GOT3 (cell line): ENCODE measurements at regions not wholly inside any gene's neighbourhood (a gene's known extent, or its start where the extent isn't known, plus 50 kb on each side); places are given as distances from the start of the nearest gene placed in this dataset.
"Not testable (repeated sequence)": the region's sequence is repeated elsewhere in the genome, so short reads cannot be mapped to it uniquely, and the experiment has no call there.

ENCODE experiments used
- DNase-seq: peaks from one replicate; lab custom pipeline; 2025; ENCODE audit warnings: mixed read lengths; lab: John Stamatoyannopoulos, UW

DNA sequence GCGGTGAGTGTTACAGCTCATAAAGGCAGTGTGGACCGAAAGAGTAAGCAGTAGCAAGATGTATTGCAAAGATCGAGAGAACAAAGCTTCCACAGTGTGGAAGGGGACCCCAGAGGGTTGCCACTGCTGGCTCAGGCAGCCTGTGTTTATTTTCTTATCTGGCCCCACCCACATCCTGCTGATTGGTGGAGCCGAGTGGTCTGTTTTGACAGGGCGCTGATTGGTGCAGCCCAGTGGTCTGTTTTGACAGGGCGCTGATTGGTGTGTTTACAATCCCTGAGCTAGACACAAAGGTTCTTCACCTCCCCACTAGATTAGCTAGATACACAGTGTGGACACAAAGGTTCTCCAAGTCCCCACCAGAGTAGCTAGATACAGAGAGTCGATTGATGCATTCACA, 747.8 kb upstream of the NRXN1 start:
- not testable (repeated sequence) for DNase-seq

DNA sequence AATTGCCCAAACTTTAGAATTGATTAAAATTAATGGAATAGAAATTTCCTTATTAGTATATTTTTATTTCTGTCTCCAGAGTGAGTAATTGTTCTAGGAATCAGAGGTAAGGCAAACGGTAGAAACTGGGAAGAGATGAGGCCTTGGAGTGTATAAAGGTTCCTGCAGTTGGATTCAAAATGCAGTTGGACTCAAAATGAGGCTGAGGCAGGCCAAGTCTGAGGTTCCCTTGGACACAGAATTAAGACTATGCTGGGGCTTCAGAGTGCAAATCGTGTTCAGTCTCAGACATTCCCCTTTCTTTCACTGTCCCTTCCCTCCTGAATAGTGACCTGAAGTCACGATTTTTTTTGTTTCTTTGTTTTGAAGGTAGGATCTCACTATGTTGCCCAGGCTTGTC, 746.9 kb upstream of the NRXN1 start:
- DNase-seq = no peak

DNA sequence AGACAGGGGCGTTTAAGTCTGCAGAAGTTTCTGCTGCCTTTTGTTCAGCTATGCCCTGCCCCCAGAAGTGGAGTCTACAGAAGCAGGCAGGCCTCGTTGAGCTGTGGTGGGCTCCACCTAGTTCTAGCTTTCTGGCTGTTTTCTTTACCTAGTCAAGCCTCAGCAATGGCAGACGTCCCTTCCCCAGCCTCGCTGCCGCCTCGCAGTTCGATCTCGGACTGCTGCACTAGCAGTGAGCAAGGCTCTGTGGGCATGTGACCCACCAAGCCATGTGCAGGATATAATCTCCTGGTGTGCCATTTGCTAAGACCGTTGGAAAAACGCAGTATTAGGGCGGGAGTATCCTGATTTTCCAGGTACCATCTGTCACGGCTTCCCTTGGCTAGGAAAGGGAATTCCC, 742.7 kb upstream of the NRXN1 start:
- DNase-seq = not testable (repeated sequence)

DNA sequence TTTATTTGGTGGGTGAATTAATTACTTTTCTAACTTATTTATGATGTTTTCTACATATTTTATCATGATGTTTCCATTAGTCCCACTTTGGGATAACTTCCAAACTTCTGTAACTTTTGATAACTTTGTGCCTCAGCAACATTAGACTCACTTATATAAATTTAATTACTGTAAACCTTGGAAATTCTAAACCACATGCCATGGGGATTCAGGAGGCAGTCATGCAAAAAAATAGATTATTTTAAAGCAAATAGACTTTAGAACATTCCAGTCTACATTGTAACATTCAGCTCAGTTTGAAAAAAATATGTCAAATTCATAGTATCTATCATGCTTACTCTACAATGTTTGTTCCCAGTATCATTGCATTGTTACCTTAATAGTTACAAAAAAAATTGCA, 728.5 kb upstream of the NRXN1 start:
- DNase-seq = no peak

DNA sequence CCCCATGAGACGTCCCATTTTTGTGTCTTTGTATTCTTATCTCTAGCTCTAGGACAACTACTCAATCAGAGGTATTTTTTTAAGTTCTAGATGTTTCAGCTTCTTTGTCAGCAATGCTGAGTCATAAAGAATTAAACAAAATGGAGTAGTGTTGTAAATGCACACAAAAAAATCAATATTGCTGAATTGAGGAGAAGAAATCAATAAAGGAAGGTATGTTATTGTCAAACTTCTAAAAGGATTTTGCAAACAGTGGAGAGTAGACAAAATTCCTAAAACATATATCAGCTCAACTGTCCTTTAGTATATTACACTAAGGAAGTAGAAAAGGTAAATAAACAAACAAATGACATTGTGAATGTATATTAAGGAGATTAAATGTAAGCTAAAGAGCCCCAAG, 726.1 kb upstream of the NRXN1 start:
- no peak for DNase-seq

DNA sequence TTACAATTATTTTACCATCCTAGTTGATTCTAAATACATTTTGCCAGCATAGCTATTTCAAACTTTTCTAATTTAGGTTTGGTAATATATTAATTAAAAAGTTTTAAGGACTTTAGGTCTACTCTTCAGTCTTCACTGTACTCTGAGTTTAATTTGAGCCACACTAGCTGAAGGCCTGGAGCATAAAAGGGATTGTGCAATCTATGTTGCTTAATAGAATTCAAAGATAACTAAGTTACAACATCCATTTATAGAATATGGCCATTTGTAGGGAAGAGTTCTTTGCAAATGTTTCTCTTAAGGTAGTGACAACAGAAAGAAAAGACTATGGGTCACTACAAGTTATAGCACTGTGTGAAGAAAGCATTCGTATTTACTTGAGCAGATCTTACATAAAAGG, 702.2 kb upstream of the NRXN1 start:
- no peak for DNase-seq

DNA sequence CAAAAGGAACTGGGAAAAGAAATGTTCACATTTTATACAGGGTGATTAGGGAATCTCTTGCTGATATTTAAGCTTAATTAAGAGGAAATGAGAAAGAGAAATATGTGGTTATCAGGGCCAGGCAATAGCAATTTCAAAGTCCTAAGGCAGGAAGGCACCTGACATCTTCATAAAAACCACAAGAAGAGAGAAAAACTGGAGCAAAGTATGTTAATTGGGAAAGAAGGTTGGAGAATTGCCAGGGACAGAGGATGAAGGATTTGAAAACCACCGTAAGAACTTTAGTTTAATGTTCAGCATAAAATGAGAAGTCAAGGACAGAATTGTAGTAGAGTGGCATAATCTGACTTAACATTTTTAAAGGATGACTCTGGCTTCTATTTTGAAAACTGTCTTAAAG, 691.8 kb upstream of the NRXN1 start:
- no peak for DNase-seq

DNA sequence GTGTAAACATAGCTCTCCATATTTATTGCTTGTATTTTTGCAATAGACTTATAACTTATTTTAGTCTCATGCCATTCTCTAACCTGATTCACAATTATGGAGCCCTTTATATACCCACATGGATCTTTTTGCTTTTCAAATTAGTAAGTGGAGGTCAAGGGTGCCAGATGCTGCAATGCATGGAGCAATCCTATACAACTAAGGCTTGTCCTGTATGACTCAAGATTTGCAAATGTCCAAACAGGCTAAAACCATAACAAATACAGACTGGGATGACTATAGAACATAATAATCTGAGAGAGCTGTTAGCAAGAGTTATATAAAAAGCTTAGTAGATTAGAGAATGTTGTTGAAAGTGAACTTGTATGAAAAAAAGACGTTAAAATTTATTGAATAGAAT, 690.4 kb upstream of the NRXN1 start:
- DNase-seq = no peak

DNA sequence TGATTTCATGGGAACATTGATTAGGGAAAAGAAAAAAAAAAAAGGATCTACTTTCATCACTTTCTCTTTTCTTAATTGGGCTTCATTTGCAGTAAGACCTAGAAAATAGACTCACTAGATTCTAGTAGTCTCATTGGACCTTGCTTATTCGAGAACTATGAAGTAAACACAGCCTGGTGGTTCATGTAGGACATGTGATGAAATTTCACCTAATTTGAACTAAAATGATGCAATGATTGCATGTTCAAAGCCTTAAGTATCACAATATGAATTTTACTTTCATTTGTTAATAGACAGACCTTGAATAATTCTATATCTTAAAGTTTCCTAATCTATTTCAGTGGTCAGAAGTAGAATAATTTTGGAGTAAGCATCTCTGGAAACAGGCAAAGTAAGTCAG, 688.9 kb upstream of the NRXN1 start:
- no peak for DNase-seq

DNA sequence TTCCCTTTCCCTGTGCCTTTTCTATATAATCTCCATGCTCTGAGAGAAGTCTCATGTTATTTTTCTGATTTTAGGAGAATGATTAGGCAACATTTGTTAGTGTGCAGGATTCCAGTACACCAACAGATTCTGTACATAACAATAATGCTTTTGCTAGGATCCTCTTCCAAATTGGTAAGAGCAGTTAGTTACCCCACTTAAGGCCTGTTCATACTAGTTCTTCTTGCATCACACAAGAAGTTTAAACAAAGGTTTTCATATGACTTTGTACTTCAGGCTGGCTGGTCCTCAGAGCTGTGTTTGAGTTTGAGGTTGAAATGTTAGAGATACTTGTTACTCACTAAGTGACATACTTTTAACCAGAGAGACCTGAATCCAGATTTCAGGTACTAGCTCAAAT, 686.9 kb upstream of the NRXN1 start:
- no peak for DNase-seq

DNA sequence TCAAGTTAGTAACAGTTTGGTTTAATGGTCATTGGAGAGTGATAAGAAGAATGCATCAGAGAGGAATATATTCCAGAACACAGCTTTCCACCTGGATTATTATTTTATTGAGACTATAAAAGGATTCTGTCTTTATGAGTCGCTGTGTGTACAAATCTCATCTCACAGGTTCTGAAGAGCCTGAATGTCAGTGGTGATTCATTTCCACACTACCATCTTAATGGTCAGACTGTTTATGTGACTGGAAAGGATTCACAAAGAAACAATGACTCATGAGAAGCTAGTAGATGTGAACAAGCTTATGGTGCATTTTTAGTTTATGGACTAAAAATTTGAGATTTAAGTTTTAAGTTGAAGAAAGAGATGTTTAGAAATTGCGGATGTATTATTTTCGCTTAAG, 685.4 kb upstream of the NRXN1 start:
- DNase-seq = no peak

DNA sequence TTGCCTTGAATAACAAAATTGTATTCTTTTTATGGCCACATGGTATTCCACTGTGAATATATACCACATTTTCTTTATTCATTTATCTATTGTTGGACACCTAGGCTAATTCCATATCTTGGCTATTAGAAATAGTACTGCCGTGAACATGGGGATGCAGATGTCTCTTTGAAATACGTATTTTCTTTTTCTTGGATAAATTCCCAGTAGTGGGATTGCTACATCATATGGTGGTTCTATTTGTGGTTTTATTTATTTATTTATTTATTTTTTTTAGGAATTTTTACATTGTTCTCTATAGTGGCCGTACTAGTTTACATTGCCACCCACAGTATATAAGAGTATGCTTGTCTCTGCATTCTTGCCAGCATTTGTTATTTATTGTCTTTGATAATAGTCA, 679.8 kb upstream of the NRXN1 start:
- no peak for DNase-seq

DNA sequence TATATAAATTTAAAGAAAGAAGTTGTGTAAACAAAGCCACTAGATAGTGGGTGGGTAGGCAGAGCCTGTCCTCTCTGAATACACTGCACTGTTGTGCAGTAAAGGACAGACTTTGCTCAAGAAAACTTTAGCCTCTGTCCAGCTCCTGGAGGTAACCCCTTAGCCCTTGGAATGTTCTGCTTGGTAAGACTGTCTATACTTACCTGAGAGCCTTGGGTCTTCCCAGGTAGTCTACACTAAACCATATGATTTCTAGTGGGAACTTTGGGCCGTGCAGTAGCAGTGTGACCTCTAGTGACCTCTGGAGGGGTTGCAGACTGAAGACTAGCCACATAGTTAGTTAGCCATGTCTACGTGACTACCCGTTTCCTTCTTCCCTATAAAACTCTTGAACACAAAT, 678.3 kb upstream of the NRXN1 start:
- no peak for DNase-seq

DNA sequence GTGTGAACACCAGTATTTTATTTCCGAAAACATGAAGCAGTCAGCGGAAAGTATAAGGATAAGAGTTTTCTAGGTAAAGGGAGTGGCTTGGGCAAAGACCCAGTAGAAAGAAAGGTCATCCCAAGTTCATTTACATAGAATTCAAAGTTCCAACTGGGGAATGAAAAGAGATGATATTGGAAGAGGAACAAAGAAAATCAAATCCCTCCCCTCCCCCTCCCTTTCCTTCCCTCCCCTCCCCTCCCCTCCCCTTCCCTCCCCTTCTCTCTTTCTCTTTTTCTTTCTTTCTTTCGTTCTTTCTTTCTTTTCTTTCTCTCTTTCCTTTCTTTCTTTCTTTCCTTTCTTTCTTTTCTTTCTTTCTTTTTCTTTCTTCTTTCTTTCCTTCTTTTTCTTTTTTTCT, 675.7 kb upstream of the NRXN1 start:
- no peak for DNase-seq

DNA sequence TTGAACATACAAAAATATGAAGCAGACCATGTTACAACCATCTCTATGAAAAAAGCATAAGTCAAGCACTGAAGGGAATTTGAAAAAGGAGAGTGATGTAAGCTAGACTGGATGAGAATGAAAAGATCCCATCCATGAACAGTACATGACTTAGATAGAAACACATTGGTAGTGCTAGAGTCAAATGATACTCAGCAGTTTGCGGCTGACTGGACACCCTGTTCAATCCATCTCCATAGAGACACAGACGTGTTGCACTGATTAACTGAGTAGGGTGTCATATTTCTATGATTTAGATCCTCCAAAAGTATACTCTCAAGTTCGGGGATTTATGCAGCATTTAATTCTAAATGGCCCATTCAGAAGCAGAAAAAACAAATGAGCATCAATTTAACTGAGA, 674.3 kb upstream of the NRXN1 start:
- DNase-seq = no peak

DNA sequence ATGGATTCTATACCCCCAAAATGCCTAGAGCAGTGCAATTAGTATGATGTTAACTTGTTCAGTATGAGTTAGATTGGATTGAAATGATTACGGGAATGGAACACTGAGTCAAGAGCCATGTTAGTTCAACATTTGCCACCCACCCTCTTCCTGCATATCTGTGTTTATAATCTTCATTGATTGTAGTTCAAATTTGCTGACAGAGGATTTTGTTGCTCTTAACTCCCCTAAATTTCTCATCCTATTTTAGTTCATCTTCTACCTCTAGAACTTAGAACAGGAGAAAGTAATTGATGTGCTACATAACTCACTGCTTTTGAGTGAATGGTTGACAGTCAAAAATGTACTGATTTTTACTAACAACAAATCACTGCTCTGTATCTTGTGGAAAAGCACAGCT, 673.5 kb upstream of the NRXN1 start:
- no peak for DNase-seq

DNA sequence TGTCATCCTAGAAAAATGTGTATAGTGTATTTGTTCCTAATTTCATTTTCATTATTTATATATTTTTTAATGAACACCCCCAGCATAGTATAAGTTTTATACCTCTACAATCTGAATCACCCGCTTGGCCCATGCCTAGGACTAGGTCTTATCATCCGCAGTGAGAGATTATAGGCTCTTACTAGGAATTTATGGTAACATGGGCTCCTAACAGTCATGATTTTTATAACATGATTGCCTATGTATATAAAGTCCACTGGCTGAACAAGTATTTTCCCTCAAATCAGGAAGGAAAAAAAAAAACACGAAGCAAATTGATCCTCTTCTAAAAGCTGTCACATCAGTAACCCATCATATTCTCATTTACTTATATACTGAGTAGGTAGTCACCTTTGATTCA, 666.1 kb upstream of the NRXN1 start:
- no peak for DNase-seq

DNA sequence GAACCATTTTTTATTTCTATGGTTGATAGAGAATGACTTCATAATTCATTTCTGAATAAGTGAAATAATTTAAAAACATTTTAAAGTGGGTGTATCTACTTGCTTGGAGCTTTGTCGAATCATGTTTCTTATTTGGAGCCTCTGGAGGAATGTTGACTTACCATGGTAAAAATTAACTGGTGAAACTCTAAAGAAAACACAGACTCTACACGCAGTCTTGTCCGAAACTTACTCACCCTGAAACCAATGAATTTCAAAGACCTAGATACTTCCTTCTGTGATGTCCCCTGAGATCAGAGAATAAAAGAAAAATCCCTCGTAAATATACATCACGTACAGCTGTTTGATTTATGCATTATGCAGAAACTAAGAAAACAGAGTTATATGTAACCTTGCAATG, 665.2 kb upstream of the NRXN1 start:
- no peak for DNase-seq

DNA sequence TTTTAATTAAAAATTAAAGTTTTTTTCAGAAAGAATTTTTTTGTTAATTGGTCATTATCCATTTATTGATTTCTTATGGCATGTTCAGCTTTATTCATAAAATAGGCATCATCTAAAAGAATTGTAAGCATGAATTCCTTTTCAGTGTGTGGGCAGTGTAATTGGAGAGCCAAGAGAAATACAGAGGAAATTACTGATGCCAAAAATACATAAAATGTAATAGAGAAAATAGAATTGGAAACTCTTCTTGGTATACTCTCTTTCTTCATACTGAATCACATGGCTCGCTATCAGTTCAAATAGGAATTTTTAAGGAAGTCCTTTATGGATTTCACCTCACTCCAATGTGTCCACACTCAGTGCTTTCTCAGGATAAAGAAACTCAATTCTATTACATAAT, 663.6 kb upstream of the NRXN1 start:
- DNase-seq = no peak

DNA sequence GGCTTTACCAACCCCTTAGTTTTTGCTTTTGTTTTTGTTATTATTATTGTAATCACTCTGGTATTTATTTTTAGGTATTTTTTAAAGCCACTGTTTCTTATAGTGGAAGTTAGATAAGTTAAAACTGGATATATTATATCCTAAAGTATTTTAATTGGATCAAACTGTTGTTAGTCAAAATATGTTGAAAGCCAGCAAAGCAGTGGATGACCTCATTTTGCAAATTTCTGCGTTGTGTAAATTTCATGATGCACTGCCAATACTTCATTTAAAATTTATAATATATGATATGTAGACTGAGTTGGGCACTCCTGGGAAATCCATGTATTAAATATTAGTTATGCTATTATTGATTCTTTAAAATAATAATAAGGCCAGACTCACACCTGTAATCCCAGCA, 661.7 kb upstream of the NRXN1 start:
- DNase-seq = no peak

DNA sequence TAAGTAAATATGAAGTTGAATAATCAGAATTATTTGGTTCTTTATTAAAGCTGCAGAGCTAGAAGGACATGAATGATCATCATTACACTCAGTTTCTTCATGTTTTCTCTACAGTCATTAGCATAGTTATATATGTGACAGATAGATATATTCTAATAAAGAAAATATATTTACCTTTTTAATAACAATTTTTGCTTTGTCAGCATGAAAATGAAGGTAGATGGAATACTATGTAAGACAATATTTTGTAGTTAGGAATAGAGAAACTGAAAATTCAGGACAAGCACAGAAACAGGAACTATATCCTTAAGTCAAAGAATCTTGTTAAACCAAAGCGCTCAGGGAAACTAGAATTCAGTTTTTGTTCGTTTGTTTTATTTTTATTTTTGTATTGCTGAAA, 649.9 kb upstream of the NRXN1 start:
- DNase-seq = no peak

DNA sequence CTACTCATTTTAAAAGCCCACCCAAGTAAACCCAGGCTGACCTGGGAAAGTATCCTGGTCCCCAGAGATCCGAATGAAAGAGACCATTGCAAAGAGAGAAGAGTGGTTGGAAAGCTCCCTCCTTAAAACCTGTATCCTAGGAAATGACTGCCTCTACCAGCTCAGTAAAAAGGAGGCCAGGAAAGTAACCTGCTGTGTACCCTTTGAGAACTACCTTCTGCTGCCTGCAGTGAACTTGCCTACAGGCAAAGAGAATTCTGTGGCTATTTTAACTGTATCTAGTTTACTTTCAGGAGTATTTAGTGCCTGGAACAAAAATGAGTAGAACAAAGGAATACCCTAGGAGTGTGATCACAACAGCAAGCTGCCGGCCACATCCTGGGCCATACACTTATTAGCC, 641.7 kb upstream of the NRXN1 start:
- DNase-seq = no peak

DNA sequence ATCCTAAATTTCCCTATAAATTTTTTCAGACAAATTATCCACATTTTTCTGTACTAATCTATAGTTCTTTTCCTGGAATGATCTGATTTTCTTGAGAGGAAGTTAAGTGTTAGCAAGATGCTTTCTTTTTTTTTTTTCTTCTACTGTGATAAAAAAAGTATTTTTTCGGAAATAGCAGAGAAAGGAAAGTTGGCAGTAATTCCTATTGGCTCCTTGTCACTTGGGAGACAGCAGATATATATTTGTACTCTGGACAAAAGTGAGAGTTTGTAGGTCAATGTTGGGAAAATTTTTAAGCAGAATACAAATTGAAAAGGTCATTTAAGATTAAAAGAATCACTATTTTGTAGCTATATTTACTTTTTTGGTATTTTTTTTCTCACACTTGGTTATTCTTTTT, 635.7 kb upstream of the NRXN1 start:
- DNase-seq = no peak

DNA sequence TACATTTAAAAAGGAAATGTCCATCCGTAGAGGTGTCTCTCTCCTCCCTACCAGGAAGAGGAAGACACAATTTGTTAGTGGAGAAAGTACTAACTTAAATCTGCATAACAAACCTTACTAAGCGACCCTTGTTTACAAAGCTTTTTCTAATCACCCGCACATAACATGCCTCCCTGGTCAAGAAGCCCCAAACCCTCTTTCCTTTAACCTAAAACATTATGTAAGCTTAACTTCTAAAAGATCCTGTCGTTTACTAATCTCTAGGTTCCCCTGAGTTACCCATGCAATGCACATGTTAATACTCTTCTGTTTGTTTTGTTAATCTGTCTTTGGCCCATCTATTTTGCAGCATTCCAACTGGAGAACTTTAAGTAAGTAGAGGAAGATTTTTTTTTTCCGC, 630.3 kb upstream of the NRXN1 start:
- no peak for DNase-seq

DNA sequence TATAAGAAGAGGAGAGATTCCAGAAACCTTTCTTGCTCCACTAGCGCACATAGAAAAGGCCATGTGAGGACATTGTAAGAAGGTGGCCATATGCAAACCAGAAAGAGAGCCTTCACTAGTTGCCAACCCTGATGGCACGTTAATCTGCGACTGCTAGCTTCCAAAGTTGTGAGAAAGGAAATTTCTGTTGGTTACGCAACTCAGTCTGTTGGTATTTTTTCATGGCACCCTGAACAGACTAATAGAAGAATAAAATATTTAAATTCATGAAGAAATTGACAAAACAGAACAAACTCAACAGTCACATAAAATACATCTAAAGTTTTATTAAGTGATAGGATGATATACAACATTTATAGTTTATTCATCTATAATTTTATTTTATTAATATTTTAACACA, 625.9 kb upstream of the NRXN1 start:
- no peak for DNase-seq
